GM12878 (cell line): ENCODE measurements at regions not wholly inside any gene's neighbourhood (a gene's known extent, or its start where the extent isn't known, plus 50 kb on each side); places are given as distances from the start of the nearest gene placed in this dataset.

ENCODE experiments used
- ATAC-seq: fragments of 200-7000 bp; cut with Tn5 transposase; 3 replicates; pipeline ENCODE4 v1.9.1; 2020; ENCODE audit warnings: mild to moderate bottlenecking, moderate library complexity
- BruUV-seq: library from RNA; stranded (reverse); fragments of 400-500 nt; replicated peaks from 2 replicates; lab custom pipeline; 2021; lab: Mats Ljungman, UMichigan
- CTCF ChIA-PET: fragments of 300-600 bp; sonication (Branson Sonifier 250); formaldehyde crosslinking; extraction: SDS; loops from one replicate; lab custom pipeline; 2021; ENCODE audit warnings: inconsistent platforms; lab: Yijun Ruan, JAX
- POLR2A ChIA-PET: fragments of 350-600 bp; formaldehyde crosslinking; extraction: SDS; loops from one replicate; lab custom pipeline; 2021; ENCODE audit warnings: inconsistent platforms; lab: Charles Lee
- RAD21 ChIA-PET: fragments of 300-600 bp; sonication (Branson Sonifier 250); formaldehyde crosslinking; loops from one replicate; lab custom pipeline; 2023; ENCODE audit warnings: antibody characterized with exemption; ENCODE audit not compliant: unreplicated experiment; lab: Charles Lee
- SMC1A ChIA-PET: fragments of 300-600 bp; sonication (Branson Sonifier 250); formaldehyde crosslinking; loops from one replicate; lab custom pipeline; 2023; ENCODE audit not compliant: unreplicated experiment, uncharacterized antibody; lab: Charles Lee
- DNase-seq: peaks from one replicate; pipeline ENCODE4 v3.0.0-alpha.2; 2011; ENCODE audit warnings: low read depth, low spot score
- FAIRE-seq: peaks from 3 replicates; lab custom pipeline; 2011; peaks lifted over from hg19 to GRCh38; lab: Jason Lieb, UNC
- H2AFZ ChIP-seq: 2 replicates; pipeline ENCODE4 v1.6.0; 2011; ENCODE audit warnings: low read depth, low read length, control low read depth; ENCODE audit not compliant: control insufficient read depth
- H3K27ac ChIP-seq: 2 replicates; pipeline ENCODE4 v1.5.1; 2011; ENCODE audit warnings: control low read depth; ENCODE audit not compliant: control insufficient read depth, insufficient read depth
- H3K27me3 ChIP-seq, 2 experiments: replicated peaks in 1 of 2; 2 replicates each; pipeline versions ENCODE4 v1.6.0 to v1.6.1; 2011; ENCODE audit warnings: low read length in 1 of 2; ENCODE audit not compliant: control insufficient read depth in 2 of 2, insufficient read depth in 2 of 2
- H3K36me3 ChIP-seq, 2 experiments: 2 replicates each; pipeline ENCODE4 v1.5.1; 2011; ENCODE audit warnings: low read length in 1 of 2; ENCODE audit not compliant: control insufficient read depth in 2 of 2, insufficient read depth in 2 of 2
- H3K4me1 ChIP-seq: 2 replicates; pipeline ENCODE4 v1.6.1; 2011; ENCODE audit warnings: mild to moderate bottlenecking, low read length, moderate library complexity, mixed read lengths; ENCODE audit not compliant: control insufficient read depth, insufficient read depth
- H3K4me2 ChIP-seq: 2 replicates; pipeline ENCODE4 v1.6.0; 2011; ENCODE audit warnings: control low read depth; ENCODE audit not compliant: control insufficient read depth, insufficient read depth
- H3K4me3 ChIP-seq: fragments of 200-600 bp; sonication (generic); 2 replicates; pipeline ENCODE4 v1.5.1; 2016
- H3K79me2 ChIP-seq: 2 replicates; pipeline ENCODE4 v1.6.0; 2011; ENCODE audit warnings: low read length; ENCODE audit not compliant: control insufficient read depth, insufficient read depth
- H3K9ac ChIP-seq: 2 replicates; pipeline ENCODE4 v1.8.0; 2011; ENCODE audit warnings: low read length, control low read depth, mixed read lengths; ENCODE audit not compliant: control insufficient read depth, insufficient read depth
- H3K9me3 ChIP-seq: replicated peaks from 3 replicates; pipeline ENCODE4 v1.5.1; 2011; ENCODE audit warnings: mild to moderate bottlenecking, low read length; ENCODE audit not compliant: control insufficient read depth, insufficient read depth
- H4K20me1 ChIP-seq: 2 replicates; pipeline ENCODE4 v1.6.0; 2011; ENCODE audit not compliant: control insufficient read depth, insufficient read depth
- BHLHE40 ChIP-seq, 2 experiments: fragments of 450-650 bp in 1 of 2; IDR thresholded peaks; 2 replicates each; pipeline ENCODE4 v1.6.1; 2011 to 2017; ENCODE audit warnings: low read depth in 2 of 2, borderline replicate concordance in 1 of 2, improper control_type of control experiment in 1 of 2, low read length in 1 of 2, mild to moderate bottlenecking in 1 of 2
- CHD2 ChIP-seq: IDR thresholded peaks from 2 replicates; pipeline ENCODE4 v1.6.1; 2011; ENCODE audit warnings: low read depth, low read length, improper control_type of control experiment, borderline replicate concordance
- ESRRA ChIP-seq: IDR thresholded peaks from 2 replicates; pipeline ENCODE4 v1.6.1; 2012; ENCODE audit warnings: mild to moderate bottlenecking, low read length, improper control_type of control experiment
- HDAC6 ChIP-seq: fragments of 200-600 bp; sonication (generic); IDR thresholded peaks from one replicate; pipeline ENCODE4 v1.8.0; 2017; ENCODE audit warnings: antibody characterized with exemption; ENCODE audit not compliant: unreplicated experiment
- HDGF ChIP-seq: fragments of 450-650 bp; IDR thresholded peaks from 2 replicates; pipeline ENCODE4 v1.6.1; 2016; ENCODE audit warnings: antibody characterized with exemption
- MXI1 ChIP-seq: fragments of 150-350 bp; IDR thresholded peaks from 2 replicates; pipeline ENCODE4 v1.6.1; 2011; ENCODE audit warnings: low read depth, mild to moderate bottlenecking, inconsistent platforms, low read length, improper control_type of control experiment
- NFYB ChIP-seq: IDR thresholded peaks from 2 replicates; pipeline ENCODE4 v1.6.1; 2011; ENCODE audit warnings: low read depth, mild to moderate bottlenecking, low read length, improper control_type of control experiment, moderate library complexity; ENCODE audit not compliant: insufficient read depth
- PAX8 ChIP-seq: fragments of 450-650 bp; IDR thresholded peaks from 2 replicates; pipeline ENCODE4 v1.6.1; 2017; ENCODE audit warnings: mild to moderate bottlenecking, moderate library complexity
- POU2F2 ChIP-seq: IDR thresholded peaks from 3 replicates; pipeline ENCODE4 v1.6.1; 2011; ENCODE audit warnings: low read depth, mild to moderate bottlenecking, low read length, borderline replicate concordance
- RELB ChIP-seq: fragments of 450-650 bp; IDR thresholded peaks from 2 replicates; pipeline ENCODE4 v1.6.1; 2017; ENCODE audit warnings: low read depth, mild to moderate bottlenecking, moderate library complexity
- RUNX3 ChIP-seq: IDR thresholded peaks from 2 replicates; pipeline ENCODE4 v1.6.1; 2012; ENCODE audit warnings: low read length, inconsistent platforms
- STAT3 ChIP-seq: IDR thresholded peaks from 2 replicates; pipeline ENCODE4 v1.6.1; 2011; ENCODE audit warnings: low read depth, low read length, improper control_type of control experiment
- ZNF592 ChIP-seq: fragments of 450-650 bp; IDR thresholded peaks from 2 replicates; pipeline ENCODE4 v1.6.1; 2017; ENCODE audit warnings: mild to moderate bottlenecking, moderate library complexity
- WGBS: methylation state at CpG from one replicate; pipeline ENCODE4 v1.1.6; 2016; ENCODE audit warnings: low lambda C conversion rate; ENCODE audit not compliant: insufficient replicate concordance, insufficient coverage; ENCODE audit errors: missing lambda C conversion rate; 5-methylcytosine and 5-hydroxymethylcytosine counted together
- in situ Hi-C: fragments of 300-500 bp; cut with MboI; formaldehyde crosslinking; loops from 9 replicates; pipeline ENCODE4 v1.14.3; 2018; ENCODE audit warnings: mixed read lengths
- intact Hi-C: fragments of 100-400 bp; cut with micrococcal nuclease; formaldehyde crosslinking; loops from one replicate; pipeline ENCODE4 v1.14.2; 2022; ENCODE audit not compliant: unreplicated experiment
- TF ChIP-seq, protein P1 (sequence below): IDR thresholded peaks from 2 replicates; pipeline ENCODE4 v1.6.1; 2011; ENCODE audit warnings: low read depth, low read length, improper control_type of control experiment, borderline replicate concordance
- TF ChIP-seq, protein P2 (sequence below): IDR thresholded peaks from 2 replicates; pipeline ENCODE4 v1.6.1; 2011; ENCODE audit warnings: mild to moderate bottlenecking, low read depth, low read length, moderate library complexity; ENCODE audit not compliant: insufficient replicate concordance

GRCh38 chr10:129151281-129151680 lies 315.8 kb upstream of the MGMT start:
- ChIA-PET POLR2A (no interaction called here), CTCF (no interaction called here), RAD21 (no interaction called here), SMC1A (no interaction called here)
- no peaks in the 10 kb centered on the region for H3K27me3 ChIP-seq
- intact Hi-C loops, result no loop called here
- H3K27ac ChIP-seq, result no peak overlapping the region
- TF ChIP-seq NFYB (no peak), HDGF (no peak), RUNX3 (no peak), CHD2 (no peak), POU2F2 (no peak), PAX8 (no peak), MXI1 (no peak), HDAC6 (no peak), ZNF592 (no peak), ESRRA (no peak), BHLHE40 (IDR thresholded peaks at IDR 0.05; ENCODE audit: borderline replicate concordance in 1 of 2, low read depth in 2 of 2, low read length in 1 of 2) (no peak), RELB (no peak), STAT3 (no peak)
- TF ChIP-seq, protein P1, sequence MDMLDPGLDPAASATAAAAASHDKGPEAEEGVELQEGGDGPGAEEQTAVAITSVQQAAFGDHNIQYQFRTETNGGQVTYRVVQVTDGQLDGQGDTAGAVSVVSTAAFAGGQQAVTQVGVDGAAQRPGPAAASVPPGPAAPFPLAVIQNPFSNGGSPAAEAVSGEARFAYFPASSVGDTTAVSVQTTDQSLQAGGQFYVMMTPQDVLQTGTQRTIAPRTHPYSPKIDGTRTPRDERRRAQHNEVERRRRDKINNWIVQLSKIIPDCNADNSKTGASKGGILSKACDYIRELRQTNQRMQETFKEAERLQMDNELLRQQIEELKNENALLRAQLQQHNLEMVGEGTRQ, result no peak
- TF ChIP-seq, protein P2, sequence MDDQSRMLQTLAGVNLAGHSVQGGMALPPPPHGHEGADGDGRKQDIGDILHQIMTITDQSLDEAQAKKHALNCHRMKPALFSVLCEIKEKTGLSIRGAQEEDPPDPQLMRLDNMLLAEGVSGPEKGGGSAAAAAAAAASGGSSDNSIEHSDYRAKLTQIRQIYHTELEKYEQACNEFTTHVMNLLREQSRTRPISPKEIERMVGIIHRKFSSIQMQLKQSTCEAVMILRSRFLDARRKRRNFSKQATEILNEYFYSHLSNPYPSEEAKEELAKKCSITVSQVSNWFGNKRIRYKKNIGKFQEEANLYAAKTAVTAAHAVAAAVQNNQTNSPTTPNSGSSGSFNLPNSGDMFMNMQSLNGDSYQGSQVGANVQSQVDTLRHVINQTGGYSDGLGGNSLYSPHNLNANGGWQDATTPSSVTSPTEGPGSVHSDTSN, result no peak
- no peaks in the 10 kb centered on the region for H3K9me3 ChIP-seq
- FAIRE-seq, result no peak
- no peak overlapping the region for H3K4me3 ChIP-seq
- ATAC-seq, result no peak
- no peaks in the 10 kb centered on the region for H3K79me2 ChIP-seq
- DNase-seq, result no peak
- no peaks in the 10 kb centered on the region for H3K36me3 ChIP-seq
- no peak overlapping the region for H3K9ac ChIP-seq
- in situ Hi-C loops, result no loop called here
- no peak overlapping the region for H2AFZ ChIP-seq
- BruUV-seq, result no TSS peak
- H3K4me2 ChIP-seq, result no peak overlapping the region
- H3K4me1 ChIP-seq, result no peaks in the 10 kb centered on the region
- H4K20me1 ChIP-seq, result no peaks in the 10 kb centered on the region
- WGBS, result no CpG with 5 or more reads among the region's 1 CpG
